HCT116 (cell line): ENCODE measurements at regions not wholly inside any gene's neighbourhood (a gene's known extent, or its start where the extent isn't known, plus 50 kb on each side); places are given as distances from the start of the nearest gene placed in this dataset.
"Not testable (repeated sequence)": the region's sequence is repeated elsewhere in the genome, so short reads cannot be mapped to it uniquely, and the experiment has no call there.

Experiments used
- ATAC-seq: fragments of 200-7000 bp; cut with Tn5 transposase; 2 replicates; pipeline ENCODE4 v1.9.1; 2020; ENCODE audit warnings: mild to moderate bottlenecking, moderate library complexity
- BruUV-seq: library from RNA; stranded (reverse); fragments of 400-500 nt; replicated peaks from 2 replicates; lab custom pipeline; 2021; lab: Mats Ljungman, UMichigan
- CTCF ChIA-PET: fragments of 300-600 bp; sonication (Branson Sonifier 250); formaldehyde crosslinking; loops from one replicate; lab custom pipeline; 2021; ENCODE audit warnings: antibody characterized with exemption; lab: Charles Lee
- POLR2A ChIA-PET: fragments of 300-600, 350-600 bp; sonication (Branson Sonifier 250); formaldehyde crosslinking; loops from one replicate; lab custom pipeline; 2021; ENCODE audit warnings: antibody characterized with exemption; lab: Charles Lee
- RAD21 ChIA-PET, 2 experiments: fragments of 300-600 bp; sonication (Branson Sonifier 250); formaldehyde crosslinking; loops; one replicate each; lab custom pipeline; 2023; ENCODE audit warnings: low total read pairs in 2 of 2; ENCODE audit not compliant: uncharacterized antibody in 2 of 2, unreplicated experiment in 2 of 2, low non-redundant PET in 1 of 2; lab: Charles Lee
- DNase-seq: peaks from one replicate; pipeline ENCODE4 v3.0.0-alpha.2; 2010; ENCODE audit warnings: low read depth, low spot score
- H2AFZ ChIP-seq: fragments of 200-600 bp; shearing (Covaris generic), sonication (generic); 2 replicates; pipeline ENCODE4 v1.6.1; 2017; ENCODE audit warnings: low read depth, mixed run types, mixed read lengths, antibody characterized with exemption, low read length; ENCODE audit not compliant: poor library complexity, severe bottlenecking
- H3K27ac ChIP-seq: 2 replicates; pipeline ENCODE4 v1.5.1; 2012; ENCODE audit warnings: low read depth, low read length
- H3K27me3 ChIP-seq: fragments of 200-600 bp; sonication (generic); 2 replicates; pipeline ENCODE4 v1.6.1; 2016; ENCODE audit warnings: mixed run types, low read length, mixed read lengths; ENCODE audit not compliant: insufficient read depth
- H3K36me3 ChIP-seq, 2 experiments: fragments of 200-500 bp in 1 of 2; fragments of 200-600 bp in 1 of 2; sonication (Bioruptor generic) in 1 of 2; sonication (generic) in 1 of 2; 2 replicates each; pipeline versions ENCODE4 v1.5.1 to v1.6.1; 2014 to 2016; ENCODE audit warnings: low read length in 2 of 2, inconsistent platforms in 1 of 2, mixed read lengths in 1 of 2, mixed run types in 1 of 2; ENCODE audit not compliant: insufficient read depth in 2 of 2, control insufficient read depth in 1 of 2
- H3K4me1 ChIP-seq, 2 experiments: fragments of 200-600 bp in 1 of 2; sonication (generic) in 1 of 2; 2 replicates each; pipeline versions ENCODE4 v1.5.1 to v1.6.1; 2012 to 2017; ENCODE audit warnings: low read length in 2 of 2, inconsistent platforms in 1 of 2, mild to moderate bottlenecking in 1 of 2, mixed read lengths in 1 of 2, mixed run types in 1 of 2, moderate library complexity in 1 of 2; ENCODE audit not compliant: insufficient read depth in 2 of 2, control insufficient read depth in 1 of 2
- H3K4me2 ChIP-seq: fragments of 200-600 bp; sonication (generic); 2 replicates; pipeline ENCODE4 v1.6.1; 2017; ENCODE audit warnings: mixed run types, low read length, mixed read lengths
- H3K4me3 ChIP-seq, 2 experiments: fragments of 200-600 bp in 1 of 2; sonication (generic) in 1 of 2; replicated peaks in 1 of 2; 2 replicates each; pipeline ENCODE4 v1.5.1; 2011 to 2016; ENCODE audit warnings: low read length in 2 of 2, control low read depth in 1 of 2, low read depth in 1 of 2, mild to moderate bottlenecking in 1 of 2, mixed read lengths in 1 of 2, mixed run types in 1 of 2
- H3K79me2 ChIP-seq: fragments of 200-600 bp; sonication (generic); 2 replicates; pipeline ENCODE4 v1.6.1; 2017; ENCODE audit warnings: mild to moderate bottlenecking, mixed run types, low read length, moderate library complexity, mixed read lengths; ENCODE audit not compliant: insufficient read depth
- H3K9ac ChIP-seq: fragments of 200-600 bp; sonication (generic); 2 replicates; pipeline ENCODE4 v1.6.1; 2016; ENCODE audit warnings: low read length, mixed read lengths
- H3K9me2 ChIP-seq: fragments of 200-600 bp; sonication (generic), shearing (Covaris generic); 2 replicates; pipeline ENCODE4 v1.6.1; 2017; ENCODE audit warnings: mixed run types, mild to moderate bottlenecking, moderate library complexity; ENCODE audit not compliant: insufficient read depth
- H3K9me3 ChIP-seq, 2 experiments: fragments of 200-500 bp in 1 of 2; fragments of 200-600 bp in 1 of 2; sonication (Bioruptor generic) in 1 of 2; sonication (generic) in 1 of 2; 2 replicates each; pipeline ENCODE4 v1.6.1; 2014 to 2017; ENCODE audit warnings: low read length in 2 of 2, mixed read lengths in 2 of 2, inconsistent platforms in 1 of 2, low read depth in 1 of 2, mild to moderate bottlenecking in 1 of 2, mixed run types in 1 of 2, moderate library complexity in 1 of 2; ENCODE audit not compliant: control insufficient read depth in 1 of 2, insufficient read depth in 1 of 2
- H4K20me1 ChIP-seq: fragments of 200-600 bp; sonication (generic), shearing (Covaris generic); 2 replicates; pipeline ENCODE4 v1.6.1; 2017; ENCODE audit warnings: mixed run types, mild to moderate bottlenecking, moderate library complexity; ENCODE audit not compliant: insufficient read depth
- SP1 ChIP-seq: IDR thresholded peaks from 2 replicates; pipeline ENCODE4 v1.6.1; 2012; ENCODE audit warnings: low read depth
- ZBTB33 ChIP-seq: IDR thresholded peaks from 2 replicates; pipeline ENCODE4 v1.6.1; 2011; ENCODE audit warnings: mild to moderate bottlenecking, low read length, moderate library complexity; ENCODE audit not compliant: insufficient replicate concordance; ENCODE audit errors: extremely low read depth
- intact Hi-C: fragments of 100-400 bp; cut with micrococcal nuclease; formaldehyde crosslinking; loops from 2 replicates; pipeline ENCODE4 v1.10.0; 2022

GRCh38 chr2:215535125-215535668 is 99.3 kb upstream of the FN1 start:
- H3K9ac ChIP-seq: no peak overlapping the region

DNA sequence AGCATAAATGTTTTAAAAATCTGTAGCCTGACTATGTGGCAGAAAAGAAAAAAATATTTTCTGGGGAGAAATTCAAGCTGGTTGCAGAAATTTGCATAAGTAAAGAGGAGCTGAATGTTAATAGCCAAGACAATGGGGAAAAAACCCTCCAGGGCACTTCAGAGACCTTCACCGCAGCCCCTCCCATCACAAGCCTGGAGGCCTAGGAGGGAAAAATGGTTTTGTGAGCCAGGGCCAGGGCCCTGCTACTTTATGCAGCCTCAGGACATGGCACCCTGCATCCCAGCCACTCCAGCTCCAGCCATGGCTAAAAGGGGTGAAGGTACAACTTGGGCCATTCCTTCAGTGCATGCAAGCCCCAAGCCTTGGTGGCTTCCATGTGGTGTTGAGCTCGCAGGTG is 97.8 kb upstream of the FN1 start:
- H4K20me1 ChIP-seq, H3K4me1 ChIP-seq, H3K4me3 ChIP-seq, H2AFZ ChIP-seq, CTCF ChIA-PET, BruUV-seq, H3K4me2 ChIP-seq, ATAC-seq, DNase-seq, H3K27ac ChIP-seq, H3K36me3 ChIP-seq, H3K9me3 ChIP-seq, H3K79me2 ChIP-seq, RAD21 ChIA-PET, H3K9me2 ChIP-seq, H3K27me3 ChIP-seq, H3K9ac ChIP-seq, POLR2A ChIA-PET: not testable (repeated sequence)
- intact Hi-C loops: loop anchor here (10.0 kb wide), 1 partner anchor 291 kb away; no protein-coding TSS in a partner anchor

More at GRCh38 chr2:215535125-215535668, 99.3 kb upstream of the FN1 start:
- CTCF ChIA-PET: no interaction called here
- no peak overlapping the region for H3K4me3 ChIP-seq
- no peaks in the 10 kb centered on the region for H4K20me1 ChIP-seq
- no peaks in the 10 kb centered on the region for H3K27me3 ChIP-seq
- no peaks in the 10 kb centered on the region for H3K9me3 ChIP-seq
- H3K36me3 ChIP-seq: no peaks in the 10 kb centered on the region
- no peak for TF ChIP-seq ZBTB33
- no peak for TF ChIP-seq SP1
- POLR2A ChIA-PET: no interaction called here
- intact Hi-C loops: loop anchor here (10.0 kb wide), 1 partner anchor 290 kb away; no protein-coding TSS in a partner anchor
- H3K4me1 ChIP-seq: no peaks in the 10 kb centered on the region
- H3K79me2 ChIP-seq: no peaks in the 10 kb centered on the region
- H2AFZ ChIP-seq: no peak overlapping the region
- H3K9me2 ChIP-seq: no peaks in the 10 kb centered on the region
- RAD21 ChIA-PET: no interaction called here
- ATAC-seq (no peak), DNase-seq (no peak)
- no peak overlapping the region for H3K27ac ChIP-seq
- no peak overlapping the region for H3K4me2 ChIP-seq
- no TSS peak for BruUV-seq
